Inflammatory macrophage (primary cell): ENCODE measurements at regions not wholly inside any gene's neighbourhood (a gene's known extent, or its start where the extent isn't known, plus 50 kb on each side); places are given as distances from the start of the nearest gene placed in this dataset.
"Not testable (repeated sequence)": the region's sequence is repeated elsewhere in the genome, so short reads cannot be mapped to it uniquely, and the experiment has no call there.

Experiments
- DNase-seq, 2 donors: peaks; one replicate each; pipeline ENCODE4 v3.0.0-alpha.2; 2020 to 2022

DNA sequence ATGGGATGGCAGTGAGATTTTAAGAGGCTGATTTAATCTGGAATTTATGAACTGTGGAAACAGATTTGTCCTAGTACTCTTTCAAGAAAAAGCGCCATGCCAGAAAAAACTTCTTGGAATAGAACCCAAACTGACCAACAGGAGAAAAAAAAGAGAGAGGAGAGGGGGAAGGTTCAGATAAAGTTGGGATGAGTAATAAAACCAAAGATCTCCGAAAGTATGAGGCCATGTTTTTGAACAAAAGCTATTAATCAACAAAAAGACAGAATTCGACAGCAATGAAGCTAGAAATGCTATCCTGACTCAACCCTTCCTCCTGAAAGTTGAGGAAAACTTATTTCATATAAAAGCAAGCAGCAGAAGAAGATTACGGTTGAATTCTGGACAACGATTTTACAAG is 135.5 kb downstream of the CEMIP2 start:
- no peak for DNase-seq

DNA sequence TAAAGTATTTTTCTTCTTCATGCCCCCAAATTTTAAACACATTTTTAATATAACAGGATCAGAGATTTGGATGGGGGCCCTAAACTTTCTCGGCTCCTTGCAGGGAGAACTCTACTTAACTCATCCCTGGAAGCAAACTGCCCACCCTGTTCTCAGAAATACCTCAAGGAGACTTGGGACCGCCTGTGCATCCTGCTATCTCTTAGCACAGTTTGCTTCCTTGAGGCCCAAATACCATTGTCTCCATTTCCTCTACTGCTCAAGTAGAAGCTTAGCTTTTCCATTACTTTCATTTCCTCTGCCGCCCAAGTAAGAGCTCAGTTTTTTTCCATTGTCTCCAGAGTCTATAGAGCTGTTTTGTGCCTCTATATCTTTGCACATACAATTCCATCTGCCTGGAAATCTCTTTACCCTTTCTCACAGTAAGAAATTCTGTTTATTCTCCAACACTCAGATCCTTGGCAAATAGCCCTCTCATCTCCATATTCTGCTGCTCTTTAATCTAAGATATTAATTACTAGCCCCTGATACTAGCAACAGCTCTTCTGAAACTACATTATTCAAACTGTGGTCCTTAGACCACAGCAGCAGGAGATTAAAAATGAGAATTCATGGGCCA is 137.8 kb downstream of the CEMIP2 start:
- no peak for DNase-seq

DNA sequence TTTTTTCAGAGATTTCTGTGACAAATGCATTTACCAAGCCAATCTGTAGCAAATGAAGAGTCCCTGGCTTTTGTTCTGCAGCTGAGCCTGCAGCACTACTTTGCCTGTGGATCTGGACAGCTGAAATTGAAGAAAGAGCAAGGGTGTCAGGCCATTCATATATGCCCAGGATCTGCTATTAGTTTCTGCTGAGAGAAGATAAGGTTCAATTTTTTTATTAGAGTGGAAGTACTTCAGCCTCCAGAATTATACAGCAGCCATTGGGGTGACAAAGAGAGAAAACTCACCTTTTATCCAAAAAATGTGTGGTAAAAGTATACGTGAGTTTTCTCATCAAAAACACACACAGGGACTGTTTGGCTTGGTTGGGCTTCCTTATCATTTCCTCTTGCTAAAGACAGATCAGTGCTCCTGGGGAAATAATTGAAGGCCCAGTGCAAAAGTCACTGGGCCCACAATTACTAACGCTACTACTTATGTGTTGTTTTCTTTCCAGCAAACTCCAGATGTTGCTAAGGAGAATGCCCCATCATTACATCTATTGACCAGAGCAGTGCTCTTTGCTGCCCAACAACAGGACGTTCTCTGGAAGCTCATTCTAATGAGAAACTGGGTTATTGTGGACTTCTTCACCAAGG is 138.6 kb downstream of the CEMIP2 start:
- no peak for DNase-seq

DNA sequence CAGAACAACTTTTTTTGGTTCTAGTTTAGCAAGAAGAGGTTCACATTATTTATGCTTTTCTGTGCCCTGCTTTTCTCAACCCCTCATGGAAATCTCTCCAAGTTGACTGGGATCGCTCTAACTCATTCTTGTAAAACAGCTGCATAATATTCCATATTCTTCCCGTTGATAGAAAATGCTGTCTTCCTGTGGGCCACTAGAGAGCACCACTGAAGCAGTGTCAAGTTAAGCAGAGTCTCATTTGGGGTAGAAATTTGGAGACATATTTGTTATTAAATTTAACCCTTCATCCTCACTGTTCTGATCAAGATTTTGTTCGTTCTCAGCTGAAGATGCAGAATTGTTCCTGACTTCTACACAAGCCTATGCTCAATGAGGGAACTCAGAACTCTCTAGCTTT is 140.1 kb downstream of the CEMIP2 start:
- no peak for DNase-seq

DNA sequence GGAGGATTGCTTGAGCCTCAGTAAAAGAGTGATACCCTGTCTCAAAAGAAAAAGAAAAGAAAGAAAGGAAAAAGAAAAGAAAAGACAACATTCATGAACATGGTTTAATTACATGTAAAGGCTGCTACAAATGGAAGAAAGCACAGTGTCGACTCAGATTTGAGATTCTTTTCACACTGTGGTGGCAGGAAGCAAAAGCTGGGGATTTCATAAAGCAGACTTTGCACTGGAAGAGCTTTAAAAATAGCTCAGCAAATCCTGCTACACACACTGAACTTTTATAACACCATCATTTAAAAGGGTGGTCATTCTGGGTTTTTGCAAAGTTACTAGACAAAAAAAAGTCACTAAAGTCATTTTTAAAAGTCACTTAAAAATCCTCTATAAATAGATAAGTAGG is 140.8 kb downstream of the CEMIP2 start:
- DNase-seq: no peak

DNA sequence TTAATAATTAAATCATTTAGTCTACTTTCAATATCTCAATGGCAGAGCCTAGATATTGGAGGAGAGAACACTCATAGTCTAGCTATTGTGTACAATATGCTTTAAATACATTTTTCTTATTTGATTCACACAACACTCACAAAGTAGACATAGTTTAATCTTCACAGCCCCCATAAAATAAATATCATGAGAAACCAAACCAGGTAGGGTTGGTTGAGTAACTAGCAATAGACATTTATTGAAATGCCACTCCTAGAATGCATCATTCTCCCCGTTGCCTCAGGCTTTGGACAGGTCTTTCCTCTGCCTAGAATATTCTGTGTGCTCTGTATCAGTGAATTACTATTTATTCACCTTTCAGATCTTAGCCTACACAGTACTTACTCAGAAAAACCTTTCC is 141.9 kb downstream of the CEMIP2 start:
- DNase-seq: no peak

DNA sequence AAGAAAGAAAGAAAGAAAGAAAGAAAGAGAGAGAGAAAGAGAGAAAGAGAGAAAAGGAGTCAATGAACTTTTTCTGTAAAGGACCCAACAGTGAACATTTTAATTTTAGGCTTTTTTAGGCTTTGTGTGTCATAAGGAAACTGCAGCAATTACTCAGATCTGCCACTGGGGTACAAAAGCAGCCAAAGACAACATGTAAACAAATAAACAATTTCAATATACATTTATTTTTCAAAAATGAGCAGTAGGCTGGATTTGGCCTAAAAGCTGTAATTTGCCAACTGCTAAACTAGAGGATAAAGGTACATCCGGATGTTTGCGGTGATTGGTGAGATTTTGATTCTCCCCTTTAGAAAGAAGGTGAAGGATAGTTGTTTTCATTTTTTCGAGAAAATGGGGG is 143.6 kb downstream of the CEMIP2 start:
- DNase-seq: no peak

DNA sequence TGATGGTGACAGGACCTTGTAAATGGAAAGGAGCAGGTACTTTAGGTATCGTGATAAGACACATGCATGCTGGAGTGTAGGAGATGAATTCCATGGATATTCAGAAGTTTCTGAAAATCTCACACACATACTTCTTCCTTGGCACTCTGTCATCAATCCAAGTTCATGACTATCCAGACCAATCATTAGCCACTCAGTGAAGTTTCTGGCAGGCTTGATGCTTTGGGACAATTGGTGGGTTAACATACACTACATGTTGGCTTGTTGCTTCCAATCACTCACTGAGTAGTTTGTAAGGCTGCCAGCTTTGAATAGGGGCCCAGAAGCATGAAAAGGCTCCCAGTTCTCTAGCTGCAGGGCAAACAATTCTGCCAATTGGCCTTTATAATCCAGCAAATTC is 147.6 kb downstream of the CEMIP2 start:
- no peak for DNase-seq

DNA sequence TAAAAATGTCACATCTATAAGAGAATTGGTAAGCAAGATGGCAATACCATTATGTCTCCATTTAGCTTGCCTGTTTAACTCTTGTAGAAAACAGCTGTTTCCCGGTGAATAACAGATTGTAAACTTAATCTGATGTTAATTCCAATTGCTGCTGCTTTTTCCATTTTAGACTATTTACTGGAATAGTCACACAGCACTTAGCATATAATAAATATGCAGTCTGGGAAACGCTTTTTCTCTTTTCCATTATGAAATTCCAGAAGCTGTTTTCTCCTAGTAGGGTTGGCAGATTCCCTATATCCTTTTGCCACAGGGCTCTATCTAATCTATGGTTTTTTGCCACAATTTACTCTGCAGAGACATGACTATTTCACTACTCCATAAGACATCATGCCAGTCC is 148.0 kb downstream of the CEMIP2 start:
- DNase-seq: no peak

DNA sequence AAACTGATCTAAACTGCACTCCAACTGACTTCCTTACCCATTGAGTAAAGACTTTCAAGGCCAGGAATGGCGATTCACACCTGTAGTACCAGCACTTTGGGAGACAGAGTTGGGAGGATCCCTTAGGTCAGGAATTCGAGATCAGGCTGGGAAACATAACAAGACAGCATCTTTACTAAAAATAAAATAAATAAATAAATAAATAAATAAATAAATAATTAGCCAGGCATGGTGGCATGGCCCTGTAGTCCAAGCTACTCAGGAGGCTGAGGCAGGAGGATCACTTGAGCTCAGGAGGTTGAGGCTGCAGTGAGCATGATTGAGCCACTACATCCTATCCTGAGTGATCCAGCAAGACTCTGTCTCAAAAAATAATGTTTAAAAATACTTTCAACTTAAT is 148.4 kb downstream of the CEMIP2 start:
- DNase-seq: no peak

DNA sequence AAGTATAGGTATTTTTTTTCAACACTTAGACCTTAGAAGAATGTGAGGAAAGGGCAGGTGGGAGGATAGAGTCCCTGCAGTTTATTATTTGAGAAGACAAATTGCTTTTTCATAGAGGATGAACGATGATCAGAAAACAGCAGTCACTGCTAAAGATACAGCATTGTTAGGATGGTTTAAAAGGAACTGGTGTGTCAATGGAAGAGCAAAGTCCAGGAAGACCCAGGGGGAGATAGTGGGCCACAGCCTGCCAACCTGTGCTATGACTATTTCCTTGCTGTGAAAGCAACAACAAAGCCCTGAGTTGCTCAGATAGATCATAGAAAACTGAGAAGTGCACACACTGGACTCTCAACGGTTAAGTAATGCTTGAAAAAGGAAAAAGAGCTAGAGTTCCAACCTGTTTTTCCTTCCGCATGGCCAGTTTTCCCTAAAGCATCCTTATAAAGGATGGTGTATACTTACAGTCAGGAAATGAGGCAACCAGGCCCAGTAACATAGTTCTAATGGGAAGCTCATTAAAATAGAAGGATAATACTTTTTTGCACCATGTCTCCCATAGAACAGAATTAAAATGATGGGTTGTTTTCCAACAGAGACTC is 153.8 kb downstream of the CEMIP2 start:
- DNase-seq: no peak

DNA sequence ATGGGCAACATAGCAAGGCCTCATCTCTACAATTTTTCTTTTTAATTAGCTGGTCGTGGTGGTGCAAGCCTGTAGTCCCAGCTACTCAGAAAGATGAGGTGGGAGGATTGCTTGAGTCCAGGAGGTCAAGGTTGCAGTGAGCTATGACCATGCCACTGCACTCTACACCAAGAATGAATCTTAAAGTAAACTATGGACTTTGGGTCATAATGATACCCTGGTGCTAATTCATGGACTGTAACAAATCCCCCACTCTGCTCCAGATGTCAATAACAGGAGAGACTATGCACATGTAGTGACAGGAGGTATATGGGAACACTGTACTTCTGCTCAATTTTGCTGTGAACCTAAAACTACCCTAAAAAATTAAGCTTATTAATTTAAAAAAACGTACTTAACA is 155.4 kb downstream of the CEMIP2 start:
- no peak for DNase-seq

DNA sequence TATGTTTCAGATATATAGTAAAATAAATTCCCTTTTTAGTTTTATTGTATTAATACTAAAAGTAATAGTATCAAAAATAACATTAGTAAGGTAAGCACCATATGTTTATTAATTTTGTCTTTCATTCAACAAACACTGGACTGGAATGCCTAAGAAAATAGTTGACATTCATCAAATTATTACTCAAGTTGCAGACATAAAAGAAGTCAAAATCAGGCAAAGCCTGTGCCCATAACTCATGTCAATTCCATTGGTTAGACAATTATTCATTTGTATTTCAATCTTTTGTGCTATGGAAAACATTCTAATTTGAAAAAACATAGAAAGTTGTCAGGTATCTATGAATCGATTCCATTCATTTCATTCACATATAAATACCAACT is 158.9 kb downstream of the CEMIP2 start:
- no peak for DNase-seq

DNA sequence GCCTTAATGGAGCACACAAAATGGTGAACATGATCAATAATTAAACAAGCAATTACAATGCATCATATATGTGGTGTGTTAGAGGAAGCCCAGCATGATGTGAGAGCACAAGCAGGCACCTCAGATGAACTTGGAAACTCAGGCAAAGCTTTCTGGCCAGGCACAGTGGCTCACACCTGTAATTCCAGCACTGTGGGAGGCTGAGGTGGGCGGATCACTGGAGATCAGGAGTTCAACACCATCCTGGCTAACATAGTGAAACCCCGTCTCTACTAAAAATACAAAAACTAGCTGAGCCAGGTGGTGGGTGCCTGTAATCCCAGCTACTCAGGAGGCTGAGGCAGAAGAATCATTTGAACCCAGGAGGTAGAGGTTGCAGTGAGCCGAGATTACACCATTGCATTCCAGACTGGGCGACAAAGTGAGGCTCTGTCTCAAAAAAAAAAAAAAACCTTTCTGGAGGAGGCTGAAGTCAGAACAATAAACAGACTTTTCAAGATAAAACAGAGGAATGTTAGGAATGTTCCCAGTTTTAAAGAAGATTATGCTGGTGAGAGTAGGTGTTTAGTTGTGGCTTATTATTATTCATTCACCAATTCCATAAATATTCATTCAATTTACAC is 159.4 kb downstream of the CEMIP2 start:
- DNase-seq: no peak

DNA sequence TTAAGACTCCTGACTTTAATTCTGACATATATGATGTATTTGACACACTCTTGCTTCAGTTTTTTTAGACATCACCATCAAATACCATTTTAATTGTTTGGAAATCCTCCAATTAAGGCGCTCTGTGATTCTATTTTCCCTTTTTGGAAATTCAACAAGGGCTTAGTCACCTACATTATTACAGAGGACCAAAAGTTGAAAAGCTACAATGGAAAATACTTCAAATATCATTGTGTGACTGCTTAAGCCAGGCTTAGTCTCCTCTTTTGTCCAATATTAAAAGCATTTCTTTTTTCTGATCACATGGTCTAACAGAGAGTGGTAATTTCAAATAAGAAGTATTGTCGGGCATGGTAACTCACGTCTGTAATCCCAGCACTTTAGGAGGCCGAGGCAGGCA is 160.3 kb downstream of the CEMIP2 start:
- DNase-seq: no peak

DNA sequence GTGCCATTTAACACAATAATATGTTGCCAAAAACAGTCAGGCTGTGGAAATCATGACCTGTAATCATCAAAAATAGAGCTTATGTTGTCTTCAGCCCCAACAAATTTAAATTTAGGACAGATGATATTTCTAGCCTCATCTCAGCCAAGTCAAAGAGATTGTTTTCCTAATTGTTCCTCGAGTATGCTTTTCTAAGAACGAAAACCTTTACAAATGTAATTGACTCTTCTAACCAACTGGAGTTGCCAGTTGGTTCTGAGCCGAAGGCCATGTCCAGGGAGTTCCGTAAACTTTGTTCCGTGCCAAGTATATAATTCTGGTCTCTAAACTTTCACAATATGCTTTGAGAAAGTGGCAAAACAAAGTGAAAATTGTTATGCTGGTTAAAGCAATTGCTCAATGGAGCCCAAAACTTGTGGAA is 160.8 kb downstream of the CEMIP2 start:
- DNase-seq: no peak

DNA sequence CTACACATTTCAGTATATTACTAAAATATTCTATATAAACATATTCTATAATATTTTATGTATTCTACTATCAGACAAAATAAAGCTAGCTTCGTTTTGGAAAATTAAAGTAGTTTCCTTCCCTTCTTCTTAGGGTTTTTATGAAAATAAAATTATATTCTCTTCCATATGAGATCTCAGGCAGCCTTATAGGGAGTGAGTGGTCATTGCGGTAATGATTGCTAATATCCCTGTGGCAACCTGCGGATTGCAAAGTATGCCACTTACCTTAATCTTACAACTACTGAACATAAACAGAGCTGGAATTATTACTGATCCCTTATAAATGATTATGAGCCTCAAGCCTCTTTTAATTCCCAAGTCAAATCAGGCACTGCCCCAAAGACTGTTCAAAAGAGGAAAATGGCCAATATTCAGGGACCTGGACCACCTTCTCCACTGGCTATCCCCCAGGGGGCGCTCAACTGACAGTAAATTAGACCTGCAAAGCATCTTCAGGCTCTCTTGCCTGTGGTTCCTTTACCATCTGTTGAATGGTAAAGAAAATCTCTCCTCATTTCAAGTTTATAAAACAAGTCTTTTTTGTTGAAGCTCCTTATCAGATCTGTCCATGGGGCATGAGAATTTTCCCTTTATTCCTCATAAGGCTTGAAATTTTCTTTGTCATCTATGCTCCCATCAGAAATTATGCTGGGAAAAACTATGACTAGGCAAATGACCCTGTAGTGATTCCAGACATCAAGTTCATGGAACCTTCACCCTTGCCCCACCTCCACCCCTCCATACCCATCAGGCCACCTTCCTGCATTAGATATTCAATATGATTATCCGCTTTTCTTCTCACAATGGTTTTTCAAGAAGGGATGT is 163.9 kb downstream of the CEMIP2 start:
- DNase-seq: peak; percentile 60 to 61

DNA sequence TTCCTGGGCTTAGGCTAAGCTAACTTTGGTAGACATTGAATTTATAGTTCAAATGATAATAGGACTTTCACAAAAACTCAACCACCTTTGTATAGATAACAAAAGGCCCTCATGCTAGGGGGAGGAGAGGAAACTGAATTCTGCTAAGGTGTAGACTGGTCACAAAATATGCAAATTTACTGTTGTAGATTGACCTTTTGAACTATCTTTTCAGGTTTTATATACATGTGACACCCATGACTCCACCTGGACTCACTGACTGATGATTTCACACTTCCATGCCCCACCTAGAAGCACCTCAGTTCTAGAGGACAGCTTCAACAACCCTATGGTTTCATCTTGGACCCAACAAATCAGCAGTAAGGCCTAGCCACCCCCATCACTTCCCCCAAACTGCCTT is 165.7 kb downstream of the CEMIP2 start:
- DNase-seq: no peak

DNA sequence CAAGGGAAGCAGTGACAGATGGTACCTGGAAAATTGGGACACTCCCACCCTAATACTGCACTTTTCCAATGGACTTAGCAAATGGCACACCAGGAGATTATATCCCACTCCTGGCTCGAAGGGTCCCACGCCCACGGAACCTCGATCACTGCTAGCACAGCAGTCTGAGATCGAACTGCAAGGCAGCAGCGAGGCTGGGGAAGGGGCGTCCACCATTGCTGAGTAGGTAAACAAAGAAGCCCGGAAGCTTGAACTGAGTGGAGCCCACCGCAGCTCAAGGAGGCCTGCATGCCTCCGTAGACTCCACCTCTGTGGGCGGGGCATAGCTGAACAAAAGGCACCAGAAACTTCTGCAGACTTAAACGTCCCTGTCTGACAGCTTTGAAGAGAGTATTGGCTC is 172.6 kb downstream of the CEMIP2 start:
- not testable (repeated sequence) for DNase-seq

DNA sequence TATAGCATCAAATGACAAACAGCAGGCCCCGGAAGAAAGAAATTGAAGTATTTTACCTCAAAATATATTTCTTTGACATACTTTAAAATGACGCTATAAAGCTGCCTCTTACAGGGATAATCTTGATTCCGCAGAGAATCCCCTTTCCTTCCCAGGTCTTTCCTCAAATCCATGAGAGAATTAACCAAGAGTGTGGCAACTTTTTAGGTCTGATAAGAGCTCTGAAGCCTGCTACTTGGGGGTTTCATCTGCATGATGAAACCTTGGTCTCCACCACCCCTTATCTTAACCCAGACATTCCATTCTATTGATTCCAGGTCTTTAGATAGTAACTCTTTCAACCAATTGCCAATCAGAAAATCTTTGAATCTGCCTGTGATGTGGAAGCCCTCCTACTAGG is 173.8 kb downstream of the CEMIP2 start:
- no peak for DNase-seq

DNA sequence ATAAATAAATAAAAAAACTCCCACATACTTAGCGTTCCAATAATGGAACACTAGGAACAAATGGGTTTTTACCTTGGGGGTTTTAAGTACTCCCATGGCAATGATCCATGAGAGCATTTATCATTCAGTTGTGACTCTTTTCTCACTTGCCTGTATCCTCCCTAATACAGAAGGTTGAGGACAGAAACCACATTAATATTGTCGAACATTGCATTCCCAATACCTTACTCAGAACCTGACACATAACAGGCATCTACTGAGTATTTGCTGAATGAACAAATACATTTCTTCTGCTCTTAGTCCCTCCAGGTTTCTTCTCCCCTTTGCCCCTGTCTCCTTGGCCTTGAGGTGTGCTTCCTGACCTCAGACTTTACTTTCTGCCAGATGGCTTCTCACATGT is 175.9 kb downstream of the CEMIP2 start:
- DNase-seq: no peak

DNA sequence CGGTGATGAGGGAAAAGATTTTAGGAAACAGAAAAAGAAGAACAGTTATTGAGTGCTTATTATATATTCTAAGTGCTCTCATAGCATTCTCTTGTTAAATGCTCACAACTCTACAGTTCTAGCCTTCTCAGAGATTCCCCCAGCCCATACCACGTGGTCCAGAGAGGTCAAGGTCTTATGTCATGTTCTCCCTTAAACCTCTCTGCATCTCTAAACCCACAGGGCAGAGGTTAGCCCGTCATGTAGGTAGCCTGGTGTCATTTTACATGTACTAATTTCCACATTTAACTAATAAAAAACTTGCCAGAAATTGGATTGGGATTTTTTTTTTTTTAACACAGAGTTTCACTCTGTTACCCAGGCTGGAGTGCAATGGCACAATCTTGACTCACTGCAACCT is 178.0 kb downstream of the CEMIP2 start:
- no peak for DNase-seq

DNA sequence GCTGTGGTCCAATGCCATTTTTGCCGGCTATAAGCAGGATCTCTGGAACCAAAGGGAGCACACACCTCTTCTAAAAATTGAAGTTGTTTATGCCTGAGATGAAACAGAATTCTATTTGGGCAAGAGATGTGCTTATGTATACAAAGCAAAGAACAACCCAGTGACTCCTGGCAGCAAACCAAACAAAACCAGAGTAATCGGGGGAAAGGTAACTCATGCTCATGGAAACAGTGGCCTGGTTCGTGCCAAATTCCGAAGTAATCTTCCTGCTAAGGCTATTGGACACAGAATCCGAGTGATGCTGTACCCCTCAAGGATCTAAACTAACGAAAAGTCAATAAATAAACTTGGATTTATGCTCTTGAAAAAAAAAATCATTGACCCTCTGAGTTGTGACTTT is 178.7 kb downstream of the CEMIP2 start:
- no peak for DNase-seq
